H1 (cell line): ENCODE measurements at regions not wholly inside any gene's neighbourhood (a gene's known extent, or its start where the extent isn't known, plus 50 kb on each side); places are given as distances from the start of the nearest gene placed in this dataset.

Source experiments
- CTCF ChIA-PET: fragments of 300-600 bp; sonication (Branson Sonifier 250); formaldehyde crosslinking; loops from one replicate; lab custom pipeline; 2021; ENCODE audit not compliant: partially characterized antibody; lab: Charles Lee
- POLR2A ChIA-PET: fragments of 300-600 bp; sonication (Branson Sonifier 250); formaldehyde crosslinking; loops from one replicate; lab custom pipeline; 2021; ENCODE audit warnings: inconsistent platforms; ENCODE audit not compliant: partially characterized antibody; lab: Charles Lee
- DNase-seq, 2 experiments: peaks; one replicate each; pipeline versions ENCODE4 v3.0.0 to v3.0.0-alpha.2; 2010 to 2022; ENCODE audit warnings: low spot score in 2 of 2, low read depth in 1 of 2, mixed read lengths in 1 of 2
- FAIRE-seq: peaks from 2 replicates; lab custom pipeline; 2011; peaks lifted over from hg19 to GRCh38; lab: Jason Lieb, UNC
- H2AFZ ChIP-seq: 2 replicates; pipeline ENCODE4 v1.8.1; 2012; ENCODE audit warnings: low read length, inconsistent platforms
- H2AK5ac ChIP-seq: 2 replicates; pipeline ENCODE4 v1.6.1; 2013; ENCODE audit warnings: low read depth, low read length
- H2BK120ac ChIP-seq: replicated peaks from 2 replicates; pipeline ENCODE3; 2013; ENCODE audit warnings: low read depth, low read length, inconsistent platforms
- H2BK12ac ChIP-seq: 2 replicates; pipeline ENCODE4 v1.6.1; 2013; ENCODE audit warnings: low read depth, low read length
- H2BK15ac ChIP-seq: 2 replicates; pipeline ENCODE4 v1.6.1; 2013; ENCODE audit warnings: low read length
- H2BK20ac ChIP-seq: 2 replicates; pipeline ENCODE4 v1.6.1; 2013; ENCODE audit warnings: low read length
- H2BK5ac ChIP-seq: 2 replicates; pipeline ENCODE4 v1.6.1; 2013; ENCODE audit warnings: low read depth, low read length
- H3K14ac ChIP-seq: 2 replicates; pipeline ENCODE4 v1.6.1; 2013; ENCODE audit warnings: inconsistent platforms; ENCODE audit not compliant: insufficient read length
- H3K18ac ChIP-seq: 2 replicates; pipeline ENCODE4 v1.6.1; 2013; ENCODE audit warnings: low read length; ENCODE audit errors: extremely low read depth
- H3K23ac ChIP-seq: 2 replicates; pipeline ENCODE4 v1.6.1; 2013; ENCODE audit warnings: inconsistent platforms; ENCODE audit not compliant: insufficient read length
- H3K23me2 ChIP-seq: 2 replicates; pipeline ENCODE4 v1.6.1; 2013; ENCODE audit warnings: low read depth, low read length
- H3K27ac ChIP-seq: 2 replicates; pipeline ENCODE4 v1.6.1; 2011; ENCODE audit warnings: low read depth, low read length, inconsistent platforms
- H3K27me3 ChIP-seq, 4 experiments: replicated peaks in 1 of 4; 1 replicate in 1 of 4; 2 replicates in 3 of 4; pipeline versions ENCODE4 v1.6.1 to v1.8.1; 2011 to 2013; ENCODE audit warnings: low read length in 3 of 4, mild to moderate bottlenecking in 3 of 4, inconsistent platforms in 2 of 4, mixed read lengths in 2 of 4, moderate library complexity in 1 of 4; ENCODE audit not compliant: control insufficient read depth in 3 of 4, insufficient read depth in 3 of 4; ENCODE audit errors: extremely low read depth in 1 of 4
- H3K36me3 ChIP-seq, 4 experiments: 2 replicates each; pipeline versions ENCODE4 v1.6.1 to v1.8.1; 2011 to 2013; ENCODE audit warnings: mild to moderate bottlenecking in 4 of 4, low read length in 3 of 4, moderate library complexity in 2 of 4, control low read depth in 1 of 4, inconsistent platforms in 1 of 4; ENCODE audit not compliant: insufficient read depth in 4 of 4, control insufficient read depth in 2 of 4
- H3K4ac ChIP-seq: replicated peaks from 2 replicates; pipeline ENCODE3; 2013; ENCODE audit warnings: low read length, low read depth, mixed read lengths, inconsistent platforms; ENCODE audit not compliant: insufficient read length
- H3K4me1 ChIP-seq, 4 experiments: replicated peaks in 1 of 4; 1 replicate in 1 of 4; 2 replicates in 3 of 4; pipeline versions ENCODE4 v1.6.1 to v1.8.1; 2011 to 2013; ENCODE audit warnings: low read length in 3 of 4, inconsistent platforms in 2 of 4, mixed read lengths in 1 of 4; ENCODE audit not compliant: insufficient read depth in 4 of 4, control insufficient read depth in 3 of 4
- H3K4me2 ChIP-seq, 2 experiments: 2 replicates each; pipeline versions ENCODE4 v1.6.1 to v1.8.1; 2011 to 2013; ENCODE audit warnings: low read depth in 2 of 2, low read length in 2 of 2, control low read depth in 1 of 2, inconsistent platforms in 1 of 2, mild to moderate bottlenecking in 1 of 2; ENCODE audit not compliant: insufficient read depth in 1 of 2
- H3K4me3 ChIP-seq, 4 experiments: fragments of 200-600, 300-600 bp in 1 of 4; sonication (generic), shearing (Covaris generic), sonication (Bioruptor Twin) in 1 of 4; 2 replicates each; pipeline versions ENCODE4 v1.5.1 to v1.8.1; 2011 to 2016; ENCODE audit warnings: low read length in 4 of 4, low read depth in 3 of 4, control low read depth in 2 of 4, inconsistent platforms in 2 of 4, mild to moderate bottlenecking in 2 of 4, mixed read lengths in 1 of 4, moderate library complexity in 1 of 4; ENCODE audit not compliant: insufficient read depth in 2 of 4; ENCODE audit errors: extremely low read depth in 1 of 4
- H3K56ac ChIP-seq: replicated peaks from 2 replicates; pipeline ENCODE3; 2013; ENCODE audit warnings: low read depth, mild to moderate bottlenecking, mixed read lengths, low read length, inconsistent platforms; ENCODE audit not compliant: insufficient read length
- H3K79me1 ChIP-seq: 2 replicates; pipeline ENCODE4 v1.6.1; 2013; ENCODE audit warnings: low read depth, low read length, control low read depth
- H3K79me2 ChIP-seq, 2 experiments: 2 replicates each; pipeline versions ENCODE4 v1.6.1 to v1.8.1; 2012 to 2013; ENCODE audit warnings: low read length in 2 of 2, mild to moderate bottlenecking in 2 of 2, inconsistent platforms in 1 of 2; ENCODE audit not compliant: insufficient read depth in 2 of 2, control insufficient read depth in 1 of 2
- H3K9ac ChIP-seq, 4 experiments: replicated peaks in 1 of 4; 1 replicate in 1 of 4; 2 replicates in 3 of 4; pipeline versions ENCODE4 v1.6.1 to v1.8.1; 2011 to 2013; ENCODE audit warnings: low read depth in 3 of 4, low read length in 3 of 4, control low read depth in 2 of 4, mild to moderate bottlenecking in 2 of 4, moderate library complexity in 2 of 4, inconsistent platforms in 1 of 4; ENCODE audit errors: extremely low read depth in 1 of 4
- H3K9me3 ChIP-seq, 2 experiments: 2 replicates each; pipeline versions ENCODE4 v1.6.1 to v1.8.1; 2012 to 2013; ENCODE audit warnings: mild to moderate bottlenecking in 2 of 2, moderate library complexity in 2 of 2, control low read depth in 1 of 2, inconsistent platforms in 1 of 2, low read depth in 1 of 2, low read length in 1 of 2, mixed read lengths in 1 of 2; ENCODE audit not compliant: insufficient read depth in 2 of 2
- H4K20me1 ChIP-seq, 2 experiments: replicated peaks in 1 of 2; 2 replicates each; pipeline versions ENCODE3 to v1.8.1; 2011 to 2013; ENCODE audit warnings: inconsistent platforms in 2 of 2, low read length in 2 of 2, mild to moderate bottlenecking in 1 of 2; ENCODE audit not compliant: insufficient read depth in 2 of 2, control insufficient read depth in 1 of 2
- H4K5ac ChIP-seq: 2 replicates; pipeline ENCODE4 v1.6.1; 2013; ENCODE audit warnings: low read length, low read depth, mixed read lengths, inconsistent platforms; ENCODE audit not compliant: insufficient read length
- H4K8ac ChIP-seq: 2 replicates; pipeline ENCODE4 v1.8.0; 2013; ENCODE audit warnings: mild to moderate bottlenecking, moderate library complexity, low read length, inconsistent platforms; ENCODE audit not compliant: insufficient read depth; ENCODE audit errors: extremely low read depth
- H4K91ac ChIP-seq: replicated peaks from 2 replicates; pipeline ENCODE3; 2013; ENCODE audit warnings: low read length, mixed read lengths, inconsistent platforms; ENCODE audit not compliant: insufficient read length
- CEBPB ChIP-seq: IDR thresholded peaks from 2 replicates; pipeline ENCODE4 v1.6.1; 2012; ENCODE audit warnings: low read depth, low read length
- POU5F1 ChIP-seq: IDR thresholded peaks from 2 replicates; pipeline ENCODE4 v1.6.1; 2011; ENCODE audit warnings: low read depth, mild to moderate bottlenecking, low read length, moderate library complexity
- WGBS, 2 experiments: shearing (Covaris generic) in 1 of 2; methylation state at CpG; one replicate each; pipeline versions ENCODE4 v1.1.6 to v1.1.7; 2013 to 2015; ENCODE audit warnings: low lambda C conversion rate in 2 of 2, mixed read lengths in 2 of 2, inconsistent platforms in 1 of 2, low coverage in 1 of 2, missing lambda C conversion rate in 1 of 2; ENCODE audit not compliant: insufficient replicate concordance in 2 of 2, insufficient coverage in 1 of 2, insufficient read length in 1 of 2; ENCODE audit errors: extremely low coverage in 1 of 2, missing lambda C conversion rate in 1 of 2; 5-methylcytosine and 5-hydroxymethylcytosine counted together

DNA sequence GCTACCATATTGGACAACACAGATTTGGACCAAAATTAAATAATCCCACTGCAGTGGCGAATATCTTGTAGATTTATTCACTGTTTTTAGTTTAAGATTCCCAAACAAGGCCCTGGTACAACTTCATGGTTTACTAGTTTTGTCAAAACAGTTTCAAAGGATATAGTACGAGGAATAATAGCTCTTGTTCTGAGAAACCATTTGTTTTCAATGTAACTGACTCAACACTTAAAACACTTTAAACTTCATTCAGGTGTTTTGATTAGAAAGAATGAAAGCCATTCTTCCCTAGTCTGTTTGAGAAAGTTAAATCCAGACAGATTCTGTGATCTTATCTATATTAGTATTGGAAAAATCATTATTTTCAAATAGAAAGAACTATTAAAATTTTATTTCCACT is 276.4 kb upstream of the MKLN1 start:
- H2AK5ac ChIP-seq: no peak overlapping the region
- DNase-seq (no peak), FAIRE-seq (no peak)
- H3K4me2 ChIP-seq: no peak overlapping the region
- peaks cover 0 to 14% of the 10 kb centered on the region in 2 experiments; a peak in 2 of 4 replicates for H3K79me2 ChIP-seq
- H4K8ac ChIP-seq: no peak overlapping the region
- no peak overlapping the region for H3K4ac ChIP-seq
- H3K56ac ChIP-seq: no peak overlapping the region
- H2BK120ac ChIP-seq: no peak overlapping the region
- H4K5ac ChIP-seq: no peak overlapping the region
- POLR2A ChIA-PET: no interaction called here
- no peaks in the 10 kb centered on the region; the same call in 1 of the 2 replicates for H3K79me1 ChIP-seq
- no peak overlapping the region for H2BK20ac ChIP-seq
- WGBS, 2 experiments: 95% methylated on average over 2 of the region's 2 CpGs; no CpG with 5 or more reads in 1 of the 2 experiments
- no peak overlapping the region for H4K91ac ChIP-seq
- no peak overlapping the region for H3K27ac ChIP-seq
- no peak overlapping the region for H2AFZ ChIP-seq
- H3K4me3 ChIP-seq: no peak overlapping the region
- H4K20me1 ChIP-seq: no peaks in the 10 kb centered on the region
- no peak overlapping the region for H2BK12ac ChIP-seq
- H3K18ac ChIP-seq: no peak overlapping the region
- H3K23me2 ChIP-seq: no peaks in the 10 kb centered on the region; the same call in 1 of the 2 replicates
- no peaks in the 10 kb centered on the region; a peak in 2 of 8 replicates for H3K36me3 ChIP-seq
- no peaks in the 10 kb centered on the region for H3K4me1 ChIP-seq
- TF ChIP-seq POU5F1 (no peak), CEBPB (no peak)
- H3K27me3 ChIP-seq: no peaks in the 10 kb centered on the region
- CTCF ChIA-PET: interaction anchor here (0.6 to 1.4 kb wide), 2 partner anchors 11 to 1812 kb away, joined by 3 to 6 read pairs; no protein-coding TSS in a partner anchor
- H3K23ac ChIP-seq: no peak overlapping the region
- H3K14ac ChIP-seq: no peak overlapping the region
- H2BK5ac ChIP-seq: no peak overlapping the region
- H3K9ac ChIP-seq: no peak overlapping the region
- no peaks in the 10 kb centered on the region for H3K9me3 ChIP-seq
- no peak overlapping the region for H2BK15ac ChIP-seq
